ENCODE measurements at regions not wholly inside any gene's neighbourhood (a gene's known extent, or its start where the extent isn't known, plus 50 kb on each side); places are given as distances from the start of the nearest gene placed in this dataset.

DNA sequence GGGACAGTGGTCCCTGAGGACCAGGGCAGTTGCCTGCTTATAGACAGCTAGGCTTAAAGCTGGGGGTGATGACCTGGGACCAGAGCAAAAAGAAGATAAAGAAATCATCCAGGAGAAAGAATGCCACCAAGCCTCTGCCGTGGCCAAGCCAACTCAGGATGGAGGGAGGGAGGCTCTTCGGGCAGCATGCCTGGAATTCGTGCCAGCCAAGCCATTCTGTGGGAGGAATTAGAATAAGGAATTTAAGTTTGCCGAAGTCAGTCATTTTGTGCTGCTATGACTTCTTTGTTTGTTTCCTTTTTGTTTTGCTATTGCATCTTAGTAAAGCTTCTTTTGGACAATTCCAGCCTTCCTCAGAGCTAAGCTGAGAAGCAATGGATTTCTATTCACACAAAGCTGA, 124.1 kb downstream of the EN1 start:
- H3K4me1 Mint-ChIP-seq = no peaks in the 10 kb centered on the region
- DNase-seq (ENCODE audit: low spot score in 2 of 2) (no peak), ATAC-seq (no peak)
- H3K4me3 Mint-ChIP-seq = no peak overlapping the region
- H3K27ac Mint-ChIP-seq = no peak overlapping the region
- H3K9me3 Mint-ChIP-seq = peaks cover 3% of the 10 kb centered on the region
- no peaks in the 10 kb centered on the region for H3K36me3 Mint-ChIP-seq

DNA sequence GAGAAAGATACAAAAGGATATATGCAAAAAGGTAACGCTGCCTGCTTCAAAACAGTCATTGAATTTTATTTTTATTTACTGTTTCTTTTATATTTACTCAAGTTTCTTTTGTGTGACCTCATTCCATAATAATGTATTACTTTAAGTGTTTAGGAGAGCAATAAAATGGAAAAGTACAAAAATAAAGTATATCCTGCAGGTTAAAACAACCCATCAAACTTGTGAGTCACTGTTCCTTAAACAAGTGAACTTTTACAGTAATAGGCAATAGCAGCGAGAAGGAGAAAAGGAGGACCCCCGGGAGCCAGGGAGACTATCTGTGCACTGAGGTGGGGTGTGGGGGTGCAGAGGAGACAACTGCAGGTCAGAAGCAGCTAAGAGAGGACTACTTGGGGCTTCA, 124.5 kb downstream of the EN1 start:
- no peaks in the 10 kb centered on the region for H3K4me1 Mint-ChIP-seq
- no peak overlapping the region for H3K27ac Mint-ChIP-seq
- no peak for DNase-seq (ENCODE audit: low spot score in 2 of 2)
- no peak overlapping the region for H3K4me3 Mint-ChIP-seq
- H3K36me3 Mint-ChIP-seq = no peaks in the 10 kb centered on the region
- H3K9me3 Mint-ChIP-seq = peaks cover 3% of the 10 kb centered on the region
- ATAC-seq = no peak

- DNase-seq (ENCODE audit: low spot score in 2 of 2) (no peak), ATAC-seq (no peak)
- Mint-ChIP-seq H3K36me3 (no peaks in the 10 kb centered on the region), H3K4me3 (no peak overlapping the region), H3K27ac (no peak overlapping the region), H3K4me1 (no peaks in the 10 kb centered on the region), H3K9me3 (peaks cover under 1% of the 10 kb centered on the region)
Observed at GRCh38 chr2:118721817-118722551, 125.5 kb downstream of the EN1 start.

DNA sequence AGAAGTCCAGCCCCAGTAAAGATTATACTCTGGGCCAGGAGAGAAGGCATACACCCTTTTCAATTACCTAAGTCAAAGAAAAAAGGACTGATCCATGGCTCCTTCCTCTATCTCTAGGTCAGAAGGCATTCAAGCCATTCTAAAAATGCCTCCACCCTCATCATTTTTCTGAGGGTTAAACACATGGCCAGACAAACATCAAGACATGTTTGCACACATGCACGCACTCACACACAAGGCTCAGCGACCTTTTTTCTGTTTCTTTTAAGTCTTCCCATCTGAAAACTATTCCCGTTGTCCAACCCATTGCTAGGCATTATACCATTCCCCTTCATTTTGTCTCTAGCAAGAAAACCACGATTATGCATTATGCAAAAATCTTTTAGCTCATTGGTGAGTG, 126.6 kb downstream of the EN1 start:
- ATAC-seq = no peak
- Mint-ChIP-seq H3K36me3 (no peaks in the 10 kb centered on the region), H3K4me3 (no peak overlapping the region), H3K27ac (no peak overlapping the region), H3K4me1 (no peaks in the 10 kb centered on the region), H3K9me3 (no peaks in the 10 kb centered on the region)
- no peak for DNase-seq (ENCODE audit: low spot score in 2 of 2)

DNA sequence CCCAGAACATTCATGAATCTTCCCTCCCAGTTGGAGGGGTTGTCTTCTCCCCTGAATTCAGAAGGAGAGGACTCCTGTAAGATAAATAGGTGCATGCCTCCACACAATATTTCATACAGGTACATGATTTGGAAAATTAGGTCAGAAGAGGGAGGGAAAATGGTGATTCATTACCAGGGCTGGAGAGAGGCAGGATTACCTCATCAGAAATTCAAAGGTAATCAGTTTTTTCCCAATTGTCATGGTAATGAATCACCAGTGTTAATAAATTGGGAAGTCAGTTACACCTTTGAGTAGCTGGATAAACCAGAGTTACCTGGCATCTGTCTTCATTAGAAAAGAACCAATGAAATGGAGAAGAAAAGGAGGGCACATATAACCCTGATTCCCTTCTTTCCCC, 128.5 kb downstream of the EN1 start:
- no peaks in the 10 kb centered on the region for H3K36me3 Mint-ChIP-seq
- H3K4me1 Mint-ChIP-seq = no peaks in the 10 kb centered on the region
- no peaks in the 10 kb centered on the region for H3K9me3 Mint-ChIP-seq
- ATAC-seq = no peak
- no peak overlapping the region for H3K4me3 Mint-ChIP-seq
- DNase-seq (ENCODE audit: low spot score in 2 of 2) = no peak
- no peak overlapping the region for H3K27ac Mint-ChIP-seq

- Mint-ChIP-seq H3K4me3 (no peak overlapping the region), H3K27ac (no peak overlapping the region), H3K36me3 (no peaks in the 10 kb centered on the region), H3K9me3 (no peaks in the 10 kb centered on the region), H3K4me1 (no peaks in the 10 kb centered on the region)
- DNase-seq (ENCODE audit: low spot score in 2 of 2) (no peak), ATAC-seq (no peak)
Observed at GRCh38 chr2:118716102-118716501, 131.3 kb downstream of the EN1 start.

GRCh38 chr2:118714118-118714517, 133.3 kb downstream of the EN1 start:
- Mint-ChIP-seq H3K36me3 (no peaks in the 10 kb centered on the region), H3K4me1 (no peaks in the 10 kb centered on the region), H3K27ac (no peak overlapping the region), H3K9me3 (peaks cover 3% of the 10 kb centered on the region), H3K4me3 (no peak overlapping the region)
- DNase-seq (ENCODE audit: low spot score in 2 of 2) (no peak), ATAC-seq (no peak)

DNA sequence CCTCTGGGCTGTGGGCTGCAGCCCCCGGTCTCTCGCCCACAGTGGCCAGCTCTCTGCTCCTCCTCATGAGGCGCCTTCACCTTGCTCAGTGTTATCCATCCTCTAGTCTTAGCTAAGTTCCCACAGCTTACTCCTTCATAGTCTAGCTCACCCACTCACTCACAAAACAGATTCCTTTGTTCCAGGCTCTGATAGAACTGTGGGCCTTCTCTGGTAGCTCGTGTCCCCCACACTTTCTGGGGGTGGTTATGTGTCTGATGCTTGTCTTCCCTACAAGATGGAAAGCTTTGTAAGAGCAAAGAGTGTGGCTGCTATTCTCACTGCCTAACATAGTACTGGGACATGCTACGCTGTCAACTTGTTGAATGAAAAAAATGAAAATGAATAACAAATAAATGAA, 135.8 kb downstream of the EN1 start:
- H3K27ac Mint-ChIP-seq = no peak overlapping the region
- H3K4me3 Mint-ChIP-seq = no peak overlapping the region
- H3K4me1 Mint-ChIP-seq = no peaks in the 10 kb centered on the region
- no peaks in the 10 kb centered on the region for H3K36me3 Mint-ChIP-seq
- peaks cover 3% of the 10 kb centered on the region for H3K9me3 Mint-ChIP-seq
- DNase-seq (ENCODE audit: low spot score in 2 of 2) (no peak), ATAC-seq (no peak)

- DNase-seq (ENCODE audit: low spot score in 2 of 2) (no peak), ATAC-seq (peak; percentile 29)
- Mint-ChIP-seq H3K36me3 (no peaks in the 10 kb centered on the region), H3K27ac (no peak overlapping the region), H3K4me3 (no peak overlapping the region), H3K4me1 (no peaks in the 10 kb centered on the region), H3K9me3 (peaks cover 3% of the 10 kb centered on the region)
Observed at GRCh38 chr2:118710481-118710880, 137.0 kb downstream of the EN1 start.

DNA sequence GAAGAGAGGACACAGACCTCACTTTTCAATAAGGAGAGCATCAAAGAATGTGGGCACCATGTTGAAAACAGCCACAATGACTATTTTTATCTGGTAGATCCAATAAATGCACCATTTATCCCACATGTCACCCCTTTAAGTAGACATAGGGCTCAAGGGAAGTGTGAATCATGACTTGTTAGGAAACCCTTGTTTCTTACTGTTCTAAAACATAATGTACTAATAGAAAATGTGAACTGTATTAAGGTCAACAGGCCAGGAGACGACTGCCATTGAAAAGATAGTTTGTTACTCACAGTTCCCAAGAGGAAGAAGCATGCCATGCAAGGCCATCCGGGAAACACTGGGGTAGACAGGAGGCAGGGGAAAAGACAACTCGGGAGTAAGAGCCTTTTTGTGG, 137.7 kb downstream of the EN1 start:
- DNase-seq (ENCODE audit: low spot score in 2 of 2) (no peak), ATAC-seq (no peak)
- Mint-ChIP-seq H3K4me1 (no peaks in the 10 kb centered on the region), H3K4me3 (no peak overlapping the region), H3K9me3 (peaks cover 3% of the 10 kb centered on the region), H3K36me3 (no peaks in the 10 kb centered on the region), H3K27ac (no peak overlapping the region)

- ATAC-seq (no peak), DNase-seq (ENCODE audit: low spot score in 2 of 2) (no peak)
- H3K4me1 Mint-ChIP-seq = no peaks in the 10 kb centered on the region
- H3K4me3 Mint-ChIP-seq = no peak overlapping the region
- H3K27ac Mint-ChIP-seq = no peak overlapping the region
- H3K9me3 Mint-ChIP-seq = peaks cover 3% of the 10 kb centered on the region
- H3K36me3 Mint-ChIP-seq = no peaks in the 10 kb centered on the region
Observed at GRCh38 chr2:118706844-118707243, 140.6 kb downstream of the EN1 start.

DNA sequence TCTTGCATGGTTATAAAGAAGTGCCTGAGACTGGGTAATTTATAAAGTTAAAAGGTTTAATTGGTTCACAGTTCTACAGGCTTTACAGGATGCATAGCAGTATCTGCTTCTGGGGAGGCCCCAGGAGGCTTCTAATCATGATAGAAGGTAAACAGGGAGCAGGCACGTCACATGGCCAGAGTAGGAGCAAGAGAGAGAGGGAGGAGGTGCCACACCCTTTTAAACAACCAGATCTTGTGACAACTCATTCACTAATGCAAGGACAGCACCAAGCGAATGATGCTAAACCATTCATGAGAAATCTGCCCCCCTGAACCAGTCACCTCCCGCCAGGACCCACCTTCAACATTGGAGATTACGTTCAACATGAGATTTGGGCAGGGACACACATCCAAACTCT, 141.1 kb downstream of the EN1 start:
- no peak for DNase-seq (ENCODE audit: low spot score in 2 of 2)
- Mint-ChIP-seq H3K9me3 (peaks cover 3% of the 10 kb centered on the region), H3K4me1 (no peaks in the 10 kb centered on the region), H3K36me3 (no peaks in the 10 kb centered on the region), H3K27ac (no peak overlapping the region), H3K4me3 (no peak overlapping the region)
- ATAC-seq = no peak

- no peaks in the 10 kb centered on the region for H3K36me3 Mint-ChIP-seq
- no peak for DNase-seq (ENCODE audit: low spot score in 2 of 2)
- H3K4me3 Mint-ChIP-seq = no peak overlapping the region
- H3K27ac Mint-ChIP-seq = no peak overlapping the region
- H3K9me3 Mint-ChIP-seq = peaks cover 3% of the 10 kb centered on the region
- ATAC-seq = peak; percentile 8
- H3K4me1 Mint-ChIP-seq = no peaks in the 10 kb centered on the region
Observed at GRCh38 chr2:118705032-118705431, 142.4 kb downstream of the EN1 start.

DNA sequence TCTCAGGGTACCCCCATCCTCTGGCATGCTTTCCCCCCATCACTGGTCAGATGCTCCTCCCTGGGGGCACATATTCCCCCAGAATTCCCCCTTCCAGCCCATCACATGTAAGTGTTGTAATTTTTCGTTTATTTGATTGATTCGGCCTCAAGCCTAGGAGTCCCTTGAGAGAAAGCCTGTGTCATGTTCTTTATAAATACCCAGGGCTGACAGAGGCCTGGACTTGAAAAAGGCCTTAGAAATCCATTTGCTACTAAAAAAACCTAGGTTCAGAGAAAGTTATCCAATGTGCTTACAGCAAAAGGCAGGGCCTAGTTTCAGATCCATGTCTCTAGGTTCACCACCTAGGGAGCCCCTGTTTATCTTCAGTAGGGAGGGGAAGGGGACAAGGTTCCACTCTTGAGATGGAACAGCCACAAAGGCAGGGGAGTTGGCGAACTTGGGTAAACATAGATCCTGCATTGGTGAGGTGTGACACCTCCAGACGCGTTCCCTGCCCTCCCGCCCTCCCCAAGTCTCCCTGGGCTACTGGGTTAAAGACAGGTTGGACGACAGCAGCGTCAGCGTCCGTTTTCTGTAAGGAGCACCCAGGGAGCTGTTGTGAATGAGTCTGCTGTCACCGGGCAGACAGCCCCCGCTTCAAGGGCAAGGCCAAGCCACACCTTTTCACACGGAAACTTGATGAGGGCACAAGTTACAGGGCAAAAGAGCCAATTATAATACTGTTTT, 147.8 kb downstream of the EN1 start:
- peaks cover 10% of the 10 kb centered on the region for H3K9me3 Mint-ChIP-seq
- no peak overlapping the region for H3K27ac Mint-ChIP-seq
- H3K4me3 Mint-ChIP-seq = no peak overlapping the region
- H3K36me3 Mint-ChIP-seq = no peaks in the 10 kb centered on the region
- DNase-seq (ENCODE audit: low spot score in 2 of 2) (no peak), ATAC-seq (no peak)
- no peaks in the 10 kb centered on the region for H3K4me1 Mint-ChIP-seq

GRCh38 chr2:118698564-118698963, 148.9 kb downstream of the EN1 start:
- Mint-ChIP-seq H3K4me1 (no peaks in the 10 kb centered on the region), H3K4me3 (no peak overlapping the region), H3K9me3 (peaks cover 12% of the 10 kb centered on the region), H3K27ac (no peak overlapping the region), H3K36me3 (no peaks in the 10 kb centered on the region)
- no peak for DNase-seq (ENCODE audit: low spot score in 2 of 2)
- ATAC-seq = no peak

- no peaks in the 10 kb centered on the region for H3K36me3 Mint-ChIP-seq
- DNase-seq (ENCODE audit: low spot score in 2 of 2) = no peak
- H3K4me3 Mint-ChIP-seq = no peak overlapping the region
- H3K27ac Mint-ChIP-seq = no peak overlapping the region
- no peaks in the 10 kb centered on the region for H3K4me1 Mint-ChIP-seq
- ATAC-seq = no peak
- H3K9me3 Mint-ChIP-seq = peaks cover 12% of the 10 kb centered on the region
Observed at GRCh38 chr2:118697781-118698180, 149.7 kb downstream of the EN1 start.
